PC-3 (cell line): ENCODE measurements at regions not wholly inside any gene's neighbourhood (a gene's known extent, or its start where the extent isn't known, plus 50 kb on each side); places are given as distances from the start of the nearest gene placed in this dataset.
"Not testable (repeated sequence)": the region's sequence is repeated elsewhere in the genome, so short reads cannot be mapped to it uniquely, and the experiment has no call there.

Experiments
- CTCF ChIP-seq: fragments of 300-600 bp; sonication (generic); conservative IDR thresholded peaks from 2 replicates; pipeline ENCODE4 v1.5.1; 2017; ENCODE audit warnings: antibody characterized with exemption, low read depth, mild to moderate bottlenecking, low read length
- EZH2 ChIP-seq: fragments of 300-600 bp; sonication (generic); IDR thresholded peaks from one replicate; pipeline ENCODE4 v1.6.1; 2017; ENCODE audit warnings: antibody characterized with exemption, mild to moderate bottlenecking, low read length; ENCODE audit not compliant: unreplicated experiment
- EZH2phosphoT487 ChIP-seq: fragments of 300-600 bp; sonication (generic); IDR thresholded peaks from 2 replicates; pipeline ENCODE4 v1.6.1; 2018; ENCODE audit warnings: mild to moderate bottlenecking, antibody characterized with exemption, low read length, borderline replicate concordance

- not testable (repeated sequence) for TF ChIP-seq CTCF, EZH2, EZH2phosphoT487
Observed at GRCh38 chr14:51366460-51366859, 126.4 kb downstream of the TMX1 start.
